ENCODE measurements at regions not wholly inside any gene's neighbourhood (a gene's known extent, or its start where the extent isn't known, plus 50 kb on each side); places are given as distances from the start of the nearest gene placed in this dataset.
"Not testable (repeated sequence)": the region's sequence is repeated elsewhere in the genome, so short reads cannot be mapped to it uniquely, and the experiment has no call there.

DNA sequence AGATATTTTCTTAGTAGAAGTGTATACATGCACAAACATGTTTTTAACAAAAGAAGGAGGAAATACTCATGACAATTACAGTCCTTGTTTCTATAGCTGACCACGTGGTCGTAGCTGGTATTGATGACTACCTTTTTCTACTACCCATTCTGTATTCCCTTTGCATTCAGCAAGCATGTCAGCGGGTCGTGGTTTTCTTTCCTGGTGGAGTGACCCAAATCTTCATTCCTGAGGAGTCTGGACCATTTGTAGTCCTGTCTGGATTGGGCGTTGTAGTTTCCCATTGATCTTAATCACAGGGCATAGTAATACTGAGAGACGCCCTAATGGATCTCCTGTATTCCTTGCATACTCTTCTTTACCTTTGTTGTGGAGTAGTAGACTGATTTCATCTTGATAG lies 472.1 kb upstream of the RGS6 start:
- Histone ChIP-seq H3K4me1 (no peaks in the 10 kb centered on the region), H3K27me3 (no peaks in the 10 kb centered on the region), H3K36me3 (no peaks in the 10 kb centered on the region), H3K4me3 (no peak overlapping the region), H3K9me3 (no peaks in the 10 kb centered on the region), H3K27ac (no peak overlapping the region)
- TF ChIP-seq POLR2A (IDR thresholded peaks at IDR 0.05) = no peak
- TF ChIP-seq, protein P1, sequence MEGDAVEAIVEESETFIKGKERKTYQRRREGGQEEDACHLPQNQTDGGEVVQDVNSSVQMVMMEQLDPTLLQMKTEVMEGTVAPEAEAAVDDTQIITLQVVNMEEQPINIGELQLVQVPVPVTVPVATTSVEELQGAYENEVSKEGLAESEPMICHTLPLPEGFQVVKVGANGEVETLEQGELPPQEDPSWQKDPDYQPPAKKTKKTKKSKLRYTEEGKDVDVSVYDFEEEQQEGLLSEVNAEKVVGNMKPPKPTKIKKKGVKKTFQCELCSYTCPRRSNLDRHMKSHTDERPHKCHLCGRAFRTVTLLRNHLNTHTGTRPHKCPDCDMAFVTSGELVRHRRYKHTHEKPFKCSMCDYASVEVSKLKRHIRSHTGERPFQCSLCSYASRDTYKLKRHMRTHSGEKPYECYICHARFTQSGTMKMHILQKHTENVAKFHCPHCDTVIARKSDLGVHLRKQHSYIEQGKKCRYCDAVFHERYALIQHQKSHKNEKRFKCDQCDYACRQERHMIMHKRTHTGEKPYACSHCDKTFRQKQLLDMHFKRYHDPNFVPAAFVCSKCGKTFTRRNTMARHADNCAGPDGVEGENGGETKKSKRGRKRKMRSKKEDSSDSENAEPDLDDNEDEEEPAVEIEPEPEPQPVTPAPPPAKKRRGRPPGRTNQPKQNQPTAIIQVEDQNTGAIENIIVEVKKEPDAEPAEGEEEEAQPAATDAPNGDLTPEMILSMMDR (IDR thresholded peaks at IDR 0.05 in 4 of 5, conservative IDR thresholded peaks at IDR 0.05 in 1 of 5) = no peak
- ATAC-seq (no peak), DNase-seq (no peak)
- intact Hi-C loops (cut with DNase I; ENCODE audit: low total_unique reads) = no loop called here
- in situ Hi-C loops (cut with MboI; ENCODE audit: low sequenced_read_pairs in 4 of 4) = no loop called here

DNA sequence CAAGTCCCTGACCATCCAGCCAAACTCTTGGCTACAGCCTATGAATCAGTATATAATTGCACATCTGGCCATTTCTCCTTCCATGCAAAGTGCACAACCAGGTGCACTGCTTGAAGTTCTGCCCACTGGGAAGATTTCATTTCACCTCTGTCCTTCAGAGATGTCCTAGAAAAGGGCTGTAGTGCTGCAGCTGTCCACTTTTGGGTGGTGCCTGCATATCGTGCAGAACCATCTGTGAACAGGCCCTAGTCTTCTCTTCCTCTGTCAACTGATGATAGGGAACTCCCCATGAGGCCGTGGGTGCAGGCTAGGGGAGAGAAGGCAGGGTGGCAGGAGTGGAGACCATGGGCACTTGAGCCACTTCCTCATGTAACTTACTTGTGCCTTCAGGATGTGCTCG lies 470.6 kb upstream of the RGS6 start:
- H3K4me1 ChIP-seq; in situ Hi-C loops (cut with MboI; ENCODE audit: low sequenced_read_pairs in 4 of 4); ATAC-seq; H3K9me3 ChIP-seq; H3K36me3 ChIP-seq; intact Hi-C loops (cut with DNase I; ENCODE audit: low total_unique reads); H3K27me3 ChIP-seq; DNase-seq; H3K4me3 ChIP-seq; H3K27ac ChIP-seq: not testable (repeated sequence)

DNA sequence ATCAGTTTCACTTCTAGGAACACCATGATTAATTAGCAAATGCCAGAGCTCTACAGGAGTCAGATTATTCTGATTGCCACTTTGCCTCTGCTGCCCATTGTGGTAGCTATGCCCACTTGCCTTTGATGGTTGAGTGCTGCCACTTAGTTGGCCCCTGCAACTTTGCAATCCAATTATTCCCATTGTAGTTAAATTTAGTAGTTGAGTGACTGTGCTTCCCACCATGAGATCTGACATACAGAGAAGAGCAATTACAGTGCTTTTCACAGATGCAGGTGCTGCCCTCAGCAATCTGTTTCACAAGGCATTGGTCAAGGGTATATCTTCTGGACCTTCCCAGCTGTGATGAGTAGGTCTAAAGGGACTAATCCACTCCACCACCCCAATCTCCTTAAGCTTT lies 468.4 kb upstream of the RGS6 start:
- no peak overlapping the region for H3K27ac ChIP-seq
- H3K36me3 ChIP-seq = no peaks in the 10 kb centered on the region
- H3K4me3 ChIP-seq = no peak overlapping the region
- no peak for ATAC-seq
- intact Hi-C loops (cut with DNase I; ENCODE audit: low total_unique reads) (no loop called here), in situ Hi-C loops (cut with MboI; ENCODE audit: low sequenced_read_pairs in 4 of 4) (no loop called here)
- no peaks in the 10 kb centered on the region for H3K4me1 ChIP-seq
- no peak for DNase-seq
- H3K27me3 ChIP-seq = no peaks in the 10 kb centered on the region
- TF ChIP-seq, protein P1 (IDR thresholded peaks at IDR 0.05 in 4 of 5, conservative IDR thresholded peaks at IDR 0.05 in 1 of 5) = no peak
- no peak for TF ChIP-seq POLR2A (IDR thresholded peaks at IDR 0.05)
- H3K9me3 ChIP-seq = no peaks in the 10 kb centered on the region

DNA sequence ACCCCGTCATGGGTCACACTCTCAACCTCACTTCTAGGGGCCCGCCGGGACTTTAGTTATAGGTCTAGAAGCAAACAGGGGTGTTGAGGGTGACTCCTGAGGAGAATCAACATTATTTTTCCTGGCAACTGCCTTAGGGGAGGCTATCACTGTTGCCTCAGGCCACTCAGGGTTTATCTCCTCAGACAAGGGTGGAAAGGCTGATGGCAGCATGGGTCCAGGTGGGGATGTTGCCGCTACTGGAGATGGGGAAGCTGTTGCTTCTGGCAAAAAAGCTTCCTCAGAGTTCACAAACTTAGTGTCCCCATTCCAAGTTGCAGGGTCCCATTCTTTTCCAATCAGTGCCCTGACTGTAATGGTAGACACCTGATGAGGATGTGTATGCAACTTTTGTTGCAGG lies 467.4 kb upstream of the RGS6 start:
- H3K27me3 ChIP-seq = no peaks in the 10 kb centered on the region
- in situ Hi-C loops (cut with MboI; ENCODE audit: low sequenced_read_pairs in 4 of 4) = no loop called here
- H3K9me3 ChIP-seq = no peaks in the 10 kb centered on the region
- no peak for DNase-seq
- H3K4me3 ChIP-seq = no peak overlapping the region
- ATAC-seq = no peak
- TF ChIP-seq, protein P1 (IDR thresholded peaks at IDR 0.05 in 4 of 5, conservative IDR thresholded peaks at IDR 0.05 in 1 of 5) = no peak
- TF ChIP-seq POLR2A (IDR thresholded peaks at IDR 0.05) = no peak
- H3K36me3 ChIP-seq = no peaks in the 10 kb centered on the region
- intact Hi-C loops (cut with DNase I; ENCODE audit: low total_unique reads) = no loop called here
- H3K4me1 ChIP-seq = no peaks in the 10 kb centered on the region
- H3K27ac ChIP-seq = no peak overlapping the region

DNA sequence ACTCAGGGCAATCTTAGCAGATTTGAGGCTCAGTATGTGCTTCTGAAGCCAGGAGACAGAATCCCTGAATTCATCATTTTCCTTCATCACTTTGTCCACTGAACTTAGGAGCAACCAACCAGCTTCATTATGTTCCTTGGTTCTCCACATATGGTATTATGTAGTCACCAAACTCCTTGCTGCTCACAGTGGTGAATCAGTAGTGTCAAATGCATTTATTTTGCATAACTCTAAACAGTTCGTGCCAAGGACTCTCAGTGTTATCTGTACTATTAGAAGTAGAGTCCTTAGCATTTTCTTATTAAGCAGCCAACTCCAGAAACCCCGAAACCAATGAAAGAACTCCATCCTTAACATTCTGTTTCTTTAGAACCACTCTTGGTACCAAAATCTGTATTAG lies 466.9 kb upstream of the RGS6 start:
- H3K27ac ChIP-seq = no peak overlapping the region
- no peak for DNase-seq
- H3K27me3 ChIP-seq = no peaks in the 10 kb centered on the region
- no peaks in the 10 kb centered on the region for H3K4me1 ChIP-seq
- intact Hi-C loops (cut with DNase I; ENCODE audit: low total_unique reads) = no loop called here
- no peak overlapping the region for H3K4me3 ChIP-seq
- ATAC-seq = no peak
- no peaks in the 10 kb centered on the region for H3K36me3 ChIP-seq
- no peaks in the 10 kb centered on the region for H3K9me3 ChIP-seq
- no peak for TF ChIP-seq POLR2A (IDR thresholded peaks at IDR 0.05)
- TF ChIP-seq, protein P1 (IDR thresholded peaks at IDR 0.05 in 4 of 5, conservative IDR thresholded peaks at IDR 0.05 in 1 of 5) = no peak
- in situ Hi-C loops (cut with MboI; ENCODE audit: low sequenced_read_pairs in 4 of 4) = no loop called here

Measured in gastrocnemius medialis (tissue), 4 donors.